BLaER1 (cell line): ENCODE measurements at regions not wholly inside any gene's neighbourhood (a gene's known extent, or its start where the extent isn't known, plus 50 kb on each side); places are given as distances from the start of the nearest gene placed in this dataset.
A peak's percentile ranks its signal among the peaks of the same experiment; 100 is the strongest.

Experiments
- H3K27ac ChIP-seq: shearing (Covaris generic); formaldehyde crosslinking; 2 replicates; pipeline ENCODE4 v1.8.1; 2022
- H3K27me3 ChIP-seq: shearing (Covaris generic); formaldehyde crosslinking; 2 replicates; pipeline ENCODE4 v1.8.1; 2022
- H3K36me3 ChIP-seq: shearing (Covaris generic); formaldehyde crosslinking; 2 replicates; pipeline ENCODE4 v1.8.1; 2022
- H3K4me1 ChIP-seq: shearing (Covaris generic); formaldehyde crosslinking; 2 replicates; pipeline ENCODE4 v1.8.1; 2022
- H3K4me2 ChIP-seq: shearing (Covaris generic); formaldehyde crosslinking; 2 replicates; pipeline ENCODE4 v1.8.1; 2022
- H3K4me3 ChIP-seq: shearing (Covaris generic); formaldehyde crosslinking; 2 replicates; pipeline ENCODE4 v1.8.1; 2022
- H3K9ac ChIP-seq: shearing (Covaris generic); formaldehyde crosslinking; 2 replicates; pipeline ENCODE4 v1.8.1; 2022
- H3K9me3 ChIP-seq: shearing (Covaris generic); formaldehyde crosslinking; 2 replicates; pipeline ENCODE4 v1.8.1; 2022
- H4K20me1 ChIP-seq: shearing (Covaris generic); formaldehyde crosslinking; 2 replicates; pipeline ENCODE4 v1.8.1; 2022
- Cebpa-rat ChIP-seq: shearing (Covaris generic); IDR thresholded peaks from 2 replicates; pipeline ENCODE4 v1.8.1; 2022

DNA sequence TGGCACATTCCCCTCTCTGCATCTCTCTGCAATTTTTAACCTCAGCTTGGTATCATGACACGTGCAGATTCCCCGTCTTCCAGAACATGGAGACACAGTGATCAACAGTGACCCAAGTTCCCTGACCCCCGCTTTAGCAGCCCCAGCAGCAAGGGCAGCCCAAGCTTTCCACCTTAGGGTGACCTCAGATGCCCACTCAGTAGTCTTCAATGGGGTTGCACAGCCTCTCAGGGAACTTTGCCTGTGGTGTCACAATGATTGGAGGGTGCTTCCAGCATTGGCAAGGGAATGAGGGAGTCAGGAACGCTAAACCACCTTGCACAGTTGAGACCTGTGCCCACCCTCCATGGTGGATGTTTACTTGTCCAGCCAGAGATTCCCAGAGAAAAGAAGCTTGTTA, 287.1 kb upstream of the CDH4 start:
- no peak overlapping the region for H3K4me3 ChIP-seq
- no peak overlapping the region for H3K4me2 ChIP-seq
- peaks cover 26% of the 10 kb centered on the region for H3K4me1 ChIP-seq
- no peak overlapping the region for H3K27ac ChIP-seq
- no peaks in the 10 kb centered on the region for H4K20me1 ChIP-seq
- no peaks in the 10 kb centered on the region for H3K36me3 ChIP-seq
- no peak overlapping the region for H3K9ac ChIP-seq
- H3K9me3 ChIP-seq, result no peaks in the 10 kb centered on the region; the same call in 1 of the 2 replicates
- no peaks in the 10 kb centered on the region for H3K27me3 ChIP-seq
- TF ChIP-seq Cebpa-rat, result no peak

DNA sequence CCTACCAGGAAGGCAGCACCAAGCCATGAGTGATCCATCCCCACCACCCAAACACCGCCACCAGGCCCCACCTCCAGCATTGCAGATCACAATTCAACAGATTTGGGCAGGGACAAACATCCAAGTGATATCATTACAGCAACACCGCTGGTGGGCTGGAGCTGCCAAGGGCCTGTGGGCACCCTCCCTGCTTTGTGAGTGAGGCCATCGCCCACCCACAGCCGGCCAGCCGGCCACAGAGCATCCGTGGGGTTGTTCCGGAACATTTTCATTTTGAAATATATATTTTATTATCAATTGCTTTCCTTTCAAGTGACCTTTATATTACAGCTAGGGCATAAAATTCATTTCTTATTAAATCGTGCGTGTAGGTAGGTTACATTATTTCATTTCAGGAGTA, 286.0 kb upstream of the CDH4 start:
- Histone ChIP-seq H3K4me2 (no peak overlapping the region), H4K20me1 (no peaks in the 10 kb centered on the region), H3K27ac (no peak overlapping the region), H3K27me3 (no peaks in the 10 kb centered on the region), H3K36me3 (no peaks in the 10 kb centered on the region), H3K9ac (no peak overlapping the region), H3K9me3 (no peaks in the 10 kb centered on the region; the same call in 1 of the 2 replicates), H3K4me1 (peaks cover 15% of the 10 kb centered on the region), H3K4me3 (no peak overlapping the region)
- TF ChIP-seq Cebpa-rat, result no peak

DNA sequence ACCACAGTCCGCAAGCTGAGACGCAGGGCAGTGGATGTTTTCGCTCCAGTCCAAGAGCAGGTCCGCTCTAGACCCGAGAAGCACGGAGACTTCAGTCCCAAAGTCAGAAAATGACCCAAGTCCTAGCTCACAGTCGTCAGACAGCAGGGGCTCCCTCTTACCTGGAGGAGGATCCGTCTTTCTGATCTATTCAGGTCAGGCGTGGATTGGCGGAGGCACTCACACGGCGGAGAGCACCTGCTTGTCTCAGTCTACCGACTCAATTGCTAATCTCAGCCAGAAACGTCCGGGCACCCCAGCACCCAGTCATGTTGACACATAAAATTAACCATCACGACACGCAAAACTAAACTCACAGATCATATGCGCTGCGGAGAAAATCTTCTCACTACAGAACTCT, 285.3 kb upstream of the CDH4 start:
- no peak overlapping the region for H3K4me3 ChIP-seq
- TF ChIP-seq Cebpa-rat, result no peak
- no peaks in the 10 kb centered on the region for H3K27me3 ChIP-seq
- H4K20me1 ChIP-seq, result no peaks in the 10 kb centered on the region
- no peak overlapping the region for H3K27ac ChIP-seq
- no peaks in the 10 kb centered on the region; the same call in 1 of the 2 replicates for H3K9me3 ChIP-seq
- H3K36me3 ChIP-seq, result no peaks in the 10 kb centered on the region
- no peak overlapping the region for H3K4me2 ChIP-seq
- no peak overlapping the region for H3K9ac ChIP-seq
- peaks cover 13% of the 10 kb centered on the region for H3K4me1 ChIP-seq

DNA sequence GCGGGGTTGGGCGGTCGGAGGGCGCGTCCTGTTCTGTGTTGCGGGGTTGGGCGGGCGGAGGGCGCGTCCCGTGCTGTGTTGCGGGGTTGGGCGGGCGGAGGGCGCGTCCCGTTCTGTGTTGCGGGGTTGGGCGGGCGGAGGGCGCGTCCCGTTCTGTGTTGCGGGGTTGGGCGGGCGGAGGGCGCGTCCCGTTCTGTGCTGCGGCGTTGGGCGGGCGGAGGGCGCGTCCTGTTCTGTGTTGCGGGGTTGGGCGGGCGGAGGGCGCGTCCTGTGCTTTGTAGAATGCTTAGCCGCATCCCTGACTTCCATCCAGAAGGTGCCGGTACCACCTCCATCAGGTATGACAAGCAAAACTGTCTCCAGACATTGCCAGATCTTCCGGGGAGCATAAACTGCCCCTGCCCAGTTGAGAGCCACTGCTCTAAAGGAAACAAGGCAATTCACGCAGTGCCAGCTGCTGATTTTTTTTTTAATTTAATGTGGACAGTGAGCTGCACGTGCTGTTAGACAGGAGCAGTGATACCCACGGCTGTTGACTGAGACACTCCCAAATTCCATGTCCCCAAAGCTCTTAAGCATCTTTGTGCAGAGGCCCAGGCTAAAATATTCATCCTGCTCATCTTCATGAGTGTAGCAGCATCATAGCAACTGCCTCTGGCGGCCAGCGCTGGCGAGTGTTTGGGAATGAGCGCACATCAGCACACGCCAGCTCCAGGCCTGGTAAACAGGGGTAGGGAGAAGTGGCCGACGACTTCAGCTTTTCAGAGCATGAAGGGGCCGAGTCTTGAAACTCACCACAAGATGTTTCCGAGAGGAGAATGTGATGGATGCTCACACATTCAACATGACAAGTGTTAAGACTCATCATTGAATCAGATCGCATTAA, 284.4 kb upstream of the CDH4 start:
- H3K27me3 ChIP-seq, result no peaks in the 10 kb centered on the region
- no peak overlapping the region for H3K27ac ChIP-seq
- H3K9me3 ChIP-seq, result no peaks in the 10 kb centered on the region; the same call in 1 of the 2 replicates
- no peak overlapping the region for H3K9ac ChIP-seq
- H4K20me1 ChIP-seq, result no peaks in the 10 kb centered on the region
- TF ChIP-seq Cebpa-rat, result no peak
- H3K4me3 ChIP-seq, result no peak overlapping the region
- no peaks in the 10 kb centered on the region for H3K36me3 ChIP-seq
- no peak overlapping the region for H3K4me2 ChIP-seq
- peaks cover 13% of the 10 kb centered on the region for H3K4me1 ChIP-seq

DNA sequence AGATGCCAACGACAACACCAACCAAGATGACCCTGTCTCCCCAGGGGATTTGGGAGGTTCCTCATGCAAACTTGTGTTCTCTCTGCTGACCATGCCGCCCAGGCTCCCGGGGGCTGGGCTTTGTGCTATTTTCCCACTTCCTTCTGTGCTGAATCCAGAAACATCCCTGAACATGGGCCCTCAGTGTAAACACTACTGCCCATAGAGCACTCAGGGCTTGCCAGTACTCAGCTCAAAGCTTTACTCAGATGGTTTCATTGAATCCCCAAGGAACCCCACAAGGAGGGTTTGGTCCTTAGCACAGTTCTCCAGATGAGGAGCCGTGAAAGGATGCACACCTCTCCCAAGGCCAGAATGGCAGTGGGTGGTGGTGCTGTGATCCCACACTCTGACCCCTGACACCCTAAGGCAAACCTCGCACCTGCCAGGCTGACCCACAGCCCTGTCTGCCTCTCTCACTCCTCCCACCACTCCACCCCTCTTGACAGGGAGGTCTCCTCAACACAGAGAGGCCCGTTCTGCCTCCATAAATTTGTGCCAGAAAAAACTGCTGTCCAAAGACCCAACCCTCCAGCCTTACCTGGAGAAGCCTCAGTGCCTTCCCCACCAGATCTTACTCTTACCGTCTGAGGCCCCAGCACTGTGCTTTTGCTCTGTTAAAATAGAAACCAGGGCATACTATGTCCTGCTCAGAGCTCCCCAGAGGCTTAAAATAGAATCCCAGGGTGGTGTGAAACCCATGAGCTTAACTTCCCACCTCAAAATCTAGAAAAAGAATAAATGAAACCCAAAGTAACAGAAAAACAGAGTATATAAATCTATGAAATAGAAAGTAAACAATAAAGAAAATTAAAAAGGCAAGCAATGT, 283.0 kb upstream of the CDH4 start:
- Histone ChIP-seq H3K27me3 (no peaks in the 10 kb centered on the region), H3K9me3 (no peaks in the 10 kb centered on the region; the same call in 1 of the 2 replicates), H3K4me1 (peaks cover 13% of the 10 kb centered on the region), H3K27ac (no peak overlapping the region), H3K9ac (no peak overlapping the region), H4K20me1 (no peaks in the 10 kb centered on the region), H3K4me2 (peak overlapping the region; percentile 55), H3K36me3 (no peaks in the 10 kb centered on the region), H3K4me3 (no peak overlapping the region)
- no peak for TF ChIP-seq Cebpa-rat

DNA sequence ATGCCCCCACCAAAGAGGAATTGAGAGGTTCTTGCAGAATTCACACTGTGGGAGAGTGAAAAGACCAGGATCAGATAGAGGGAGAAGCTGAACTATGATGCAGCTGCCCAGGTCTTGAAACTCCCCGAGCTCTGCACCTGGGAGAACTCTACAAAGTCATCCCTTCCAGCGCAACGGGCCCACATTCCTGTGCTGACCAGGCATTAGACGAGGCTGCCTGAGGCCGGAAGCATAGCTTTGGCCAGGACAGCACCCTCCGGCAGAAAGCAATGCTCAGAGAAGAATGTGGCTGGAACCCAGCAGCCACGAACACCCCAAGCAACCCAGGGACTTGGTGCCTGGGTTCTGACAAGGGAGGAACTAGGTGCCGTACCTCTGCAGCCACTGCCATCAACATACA, 281.5 kb upstream of the CDH4 start:
- Histone ChIP-seq H3K4me1 (peaks cover 13% of the 10 kb centered on the region), H3K27me3 (no peaks in the 10 kb centered on the region), H3K4me2 (no peak overlapping the region), H3K36me3 (no peaks in the 10 kb centered on the region), H3K27ac (no peak overlapping the region), H4K20me1 (no peaks in the 10 kb centered on the region), H3K9me3 (no peaks in the 10 kb centered on the region; the same call in 1 of the 2 replicates), H3K9ac (no peak overlapping the region), H3K4me3 (no peak overlapping the region)
- TF ChIP-seq Cebpa-rat, result no peak

DNA sequence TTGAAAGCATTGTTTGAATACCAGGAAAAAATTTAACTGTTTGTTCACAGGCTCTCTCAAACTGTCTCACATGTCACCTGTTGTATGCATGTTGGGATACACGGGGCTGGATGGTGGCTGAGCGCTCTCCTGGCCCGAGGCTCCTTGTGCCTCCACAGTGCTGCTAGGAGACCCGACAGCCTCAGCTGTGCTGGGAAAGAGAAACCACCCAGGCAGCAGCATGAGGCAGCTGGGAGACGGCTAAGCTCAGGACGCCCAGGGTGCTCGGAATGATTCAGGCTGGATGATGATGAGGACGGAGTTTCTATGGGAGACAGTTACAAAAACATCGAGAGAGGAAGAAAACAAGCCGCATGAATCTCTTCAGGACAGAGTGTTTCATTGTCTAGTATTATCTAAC, 278.0 kb upstream of the CDH4 start:
- H3K9me3 ChIP-seq, result peaks cover 3% of the 10 kb centered on the region; the same call in 1 of the 2 replicates
- no peak overlapping the region for H3K27ac ChIP-seq
- no peak for TF ChIP-seq Cebpa-rat
- H3K36me3 ChIP-seq, result no peaks in the 10 kb centered on the region
- H3K4me3 ChIP-seq, result no peak overlapping the region
- no peaks in the 10 kb centered on the region for H4K20me1 ChIP-seq
- peaks cover 9% of the 10 kb centered on the region for H3K4me1 ChIP-seq
- H3K9ac ChIP-seq, result no peak overlapping the region
- H3K27me3 ChIP-seq, result no peaks in the 10 kb centered on the region
- no peak overlapping the region for H3K4me2 ChIP-seq

DNA sequence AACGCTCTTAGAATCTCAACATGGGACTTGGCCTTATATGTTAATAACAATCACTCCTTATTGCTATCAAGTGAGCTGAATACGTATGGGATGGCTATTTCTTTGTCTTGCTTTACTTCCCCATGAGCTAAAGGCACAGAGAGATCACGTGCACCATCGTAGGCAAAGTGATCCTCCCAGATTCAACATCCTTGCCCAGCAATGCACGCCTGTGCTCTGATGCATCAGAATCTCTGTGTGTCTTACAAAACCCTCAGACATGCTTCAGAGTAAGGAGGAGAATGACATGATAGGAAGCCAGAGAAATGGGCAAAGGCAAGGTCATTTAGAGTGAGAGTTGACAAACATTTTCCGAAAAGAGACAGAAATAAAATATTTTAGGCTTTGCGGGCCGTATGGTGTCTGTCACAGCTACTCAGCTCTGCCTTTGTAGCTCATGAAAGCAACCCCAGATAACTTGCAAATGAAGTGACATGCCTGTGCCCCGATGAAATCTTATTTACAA, 277.6 kb upstream of the CDH4 start:
- Histone ChIP-seq H3K4me2 (no peak overlapping the region), H3K9ac (no peak overlapping the region), H3K4me1 (peaks cover 4% of the 10 kb centered on the region), H3K27me3 (no peaks in the 10 kb centered on the region), H4K20me1 (no peaks in the 10 kb centered on the region), H3K4me3 (no peak overlapping the region), H3K36me3 (no peaks in the 10 kb centered on the region), H3K9me3 (peaks cover 8% of the 10 kb centered on the region), H3K27ac (no peak overlapping the region)
- TF ChIP-seq Cebpa-rat, result no peak

DNA sequence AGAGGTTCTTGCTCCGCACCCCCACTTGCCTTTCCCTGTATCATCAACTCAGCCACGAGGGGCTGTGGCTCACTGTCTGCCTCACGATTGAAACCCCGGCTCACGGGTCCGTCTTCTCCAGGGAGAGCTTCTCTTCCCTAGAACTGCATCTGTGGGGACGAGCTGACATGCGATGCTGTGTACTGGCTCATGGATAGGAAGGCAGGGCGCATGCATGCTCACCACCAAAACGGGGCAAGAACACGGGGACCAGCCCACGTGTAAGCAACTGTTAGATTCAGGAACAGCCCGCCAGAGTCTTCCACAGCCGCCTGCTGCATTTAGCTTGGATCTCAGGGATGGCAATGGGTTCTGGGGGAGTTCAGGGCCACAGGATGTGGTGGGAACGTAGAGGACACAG, 275.9 kb upstream of the CDH4 start:
- no peaks in the 10 kb centered on the region for H3K36me3 ChIP-seq
- H3K27me3 ChIP-seq, result no peaks in the 10 kb centered on the region
- no peak for TF ChIP-seq Cebpa-rat
- no peaks in the 10 kb centered on the region for H3K4me1 ChIP-seq
- H3K9ac ChIP-seq, result no peak overlapping the region
- H4K20me1 ChIP-seq, result no peaks in the 10 kb centered on the region
- H3K4me2 ChIP-seq, result no peak overlapping the region
- no peak overlapping the region for H3K27ac ChIP-seq
- H3K9me3 ChIP-seq, result peaks cover 23% of the 10 kb centered on the region
- no peak overlapping the region for H3K4me3 ChIP-seq

DNA sequence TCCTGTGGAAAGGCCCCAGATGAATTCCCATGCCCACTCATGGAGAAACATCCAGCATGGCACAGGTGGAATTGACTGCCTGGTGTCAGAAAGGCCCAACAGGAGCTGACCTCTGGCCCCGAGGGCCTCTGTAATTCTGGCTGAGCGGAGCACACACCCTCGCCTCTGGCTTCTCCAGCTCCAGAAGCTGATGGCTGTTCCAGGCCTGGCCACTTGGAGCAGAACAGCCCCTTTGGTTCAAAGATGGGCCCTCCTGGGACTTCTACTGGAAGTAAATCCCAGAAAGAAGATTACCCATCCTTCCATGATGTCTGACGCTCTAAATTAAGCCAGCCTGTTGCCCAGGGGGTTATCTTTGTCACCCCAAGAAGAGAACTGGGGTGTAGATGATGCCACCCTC, 275.1 kb upstream of the CDH4 start:
- H3K9ac ChIP-seq, result no peak overlapping the region
- no peaks in the 10 kb centered on the region for H3K27me3 ChIP-seq
- no peaks in the 10 kb centered on the region for H4K20me1 ChIP-seq
- H3K4me1 ChIP-seq, result no peaks in the 10 kb centered on the region
- H3K4me3 ChIP-seq, result no peak overlapping the region
- peaks cover 23% of the 10 kb centered on the region for H3K9me3 ChIP-seq
- H3K36me3 ChIP-seq, result no peaks in the 10 kb centered on the region
- TF ChIP-seq Cebpa-rat, result no peak
- no peak overlapping the region for H3K4me2 ChIP-seq
- H3K27ac ChIP-seq, result no peak overlapping the region
